ENCODE measurements at regions not wholly inside any gene's neighbourhood (a gene's known extent, or its start where the extent isn't known, plus 50 kb on each side); places are given as distances from the start of the nearest gene placed in this dataset.
A peak's percentile ranks its signal among the peaks of the same experiment; 100 is the strongest.

GRCh38 chr2:207256476-207257207 is 90.9 kb upstream of the KLF7 start:
- H3K9me3 ChIP-seq, result no peaks in the 10 kb centered on the region
- TF ChIP-seq NFIC (IDR thresholded peaks at IDR 0.05; ENCODE audit: borderline replicate concordance) (peak; percentile 34; the same call in 1 of the 2 replicates), SIN3A (IDR thresholded peaks at IDR 0.05; ENCODE audit: borderline replicate concordance, low read depth, low read length) (no peak), RAD21 (IDR thresholded peaks at IDR 0.05; ENCODE audit: low read length) (0 out of 2 replicates have a peak, but pooled peaks have one; percentile 4), TCF12 (IDR thresholded peaks at IDR 0.05) (peak; percentile 67), RFX5 (IDR thresholded peaks at IDR 0.05; ENCODE audit: low read length) (no peak; the same call in 1 of the 2 replicates), ELF1 (IDR thresholded peaks at IDR 0.05) (no peak), JUND (IDR thresholded peaks at IDR 0.05) (peak; percentile 37; the same call in 1 of the 2 replicates), CTCF (IDR thresholded peaks at IDR 0.05) (no peak), GABPA (IDR thresholded peaks at IDR 0.05; ENCODE audit: low read depth) (no peak), EZH2phosphoT487 (IDR thresholded peaks at IDR 0.05; ENCODE audit: borderline replicate concordance, low read depth) (no peak), FOXM1 (IDR thresholded peaks at IDR 0.05; ENCODE audit: low read depth) (no peak), TEAD4 (IDR thresholded peaks at IDR 0.05; ENCODE audit: borderline replicate concordance, insufficient read depth) (no peak), REST (IDR thresholded peaks at IDR 0.05; ENCODE audit: low read depth, low read length) (no peak), MXI1 (IDR thresholded peaks at IDR 0.05; ENCODE audit: low read depth, low read length) (no peak), IRF3 (IDR thresholded peaks at IDR 0.05; ENCODE audit: low read depth, low read length) (no peak), USF1 (IDR thresholded peaks at IDR 0.05; ENCODE audit: borderline replicate concordance, low read depth) (no peak), FOXJ3 (CRISPR knock-in tag; IDR thresholded peaks at IDR 0.05) (no peak), ZBTB33 (IDR thresholded peaks at IDR 0.05; ENCODE audit: borderline replicate concordance, low read depth) (no peak), TAF1 (IDR thresholded peaks at IDR 0.05; ENCODE audit: borderline replicate concordance, low read depth, low read length) (no peak), SMC3 (IDR thresholded peaks at IDR 0.05; ENCODE audit: low read depth, low read length) (no peak), CHD2 (IDR thresholded peaks at IDR 0.05; ENCODE audit: low read length, partially characterized antibody) (no peak), MAX (IDR thresholded peaks at IDR 0.05; ENCODE audit: low read depth) (no peak; the same call in 1 of the 2 replicates), RCOR1 (IDR thresholded peaks at IDR 0.05; ENCODE audit: low read length) (0 out of 2 replicates have a peak, but pooled peaks have one; percentile 39), NRF1 (IDR thresholded peaks at IDR 0.05; ENCODE audit: low read depth, low read length) (no peak)

More at GRCh38 chr2:207256476-207257207, 90.9 kb upstream of the KLF7 start:
- H3K27ac ChIP-seq (ENCODE audit: low read depth in 2 of 2, low read length in 1 of 2), result peak overlapping the region; percentile 88 to 97
- H3K4me1 ChIP-seq (ENCODE audit: control insufficient read depth in 1 of 2, insufficient read depth in 2 of 2, low read depth in 1 of 2, low read length in 1 of 2), result peaks cover 67 to 80% of the 10 kb centered on the region in 2 experiments
- CTCF ChIA-PET, result interaction anchor here (1.4 to 1.7 kb wide), 3 partner anchors 12 to 217 kb away, joined by 3 to 6 read pairs (median 4); no protein-coding TSS in a partner anchor
- peak overlapping the region; percentile 80; the same call in 1 of the 2 replicates for H3K9ac ChIP-seq
- H3K36me3 ChIP-seq (replicated peaks in 1 of 2; ENCODE audit: control insufficient read depth in 1 of 2, insufficient read depth in 2 of 2, low read length in 1 of 2), result no peaks in the 10 kb centered on the region
- no peak overlapping the region for H3K4me3 ChIP-seq (ENCODE audit: low read depth in 2 of 2, low read length in 1 of 2)
- H3K9me2 ChIP-seq, result no peaks in the 10 kb centered on the region
- POLR2A ChIA-PET, result interaction anchor here (1.0 to 1.5 kb wide), 2 partner anchors 27 to 181 kb away, joined by 3 read pairs; no protein-coding TSS in a partner anchor
- H2AFZ ChIP-seq (ENCODE audit: low read depth), result no peak overlapping the region
- WGBS (ENCODE audit: low lambda C conversion rate), result 58% methylated on average over 10 of the region's 10 CpGs
- peaks cover 52% of the 10 kb centered on the region for H3F3A ChIP-seq (replicated peaks; ENCODE audit: insufficient read depth)
- no peaks in the 10 kb centered on the region for H3K79me2 ChIP-seq (ENCODE audit: insufficient read depth)
- DNase-seq, result peak; percentile 49
- no peaks in the 10 kb centered on the region for H3K27me3 ChIP-seq (ENCODE audit: insufficient read depth)
- H3K4me2 ChIP-seq, result peak overlapping the region; percentile 71; the same call in 1 of the 2 replicates
- no peaks in the 10 kb centered on the region for H4K20me1 ChIP-seq (ENCODE audit: insufficient read depth)
